MM.1S (cell line): ENCODE measurements at regions not wholly inside any gene's neighbourhood (a gene's known extent, or its start where the extent isn't known, plus 50 kb on each side); places are given as distances from the start of the nearest gene placed in this dataset.

Experiments used
- EZH2phosphoT487 ChIP-seq: fragments of 300-600 bp; sonication (generic); IDR thresholded peaks from 2 replicates; pipeline ENCODE4 v1.6.1; 2018; ENCODE audit warnings: antibody characterized with exemption, low read length
- TF ChIP-seq, protein P1 (sequence below): fragments of 300-600 bp; sonication (generic); IDR thresholded peaks from 2 replicates; pipeline ENCODE4 v1.5.1; 2016; ENCODE audit warnings: antibody characterized with exemption, low read length, mixed read lengths

DNA sequence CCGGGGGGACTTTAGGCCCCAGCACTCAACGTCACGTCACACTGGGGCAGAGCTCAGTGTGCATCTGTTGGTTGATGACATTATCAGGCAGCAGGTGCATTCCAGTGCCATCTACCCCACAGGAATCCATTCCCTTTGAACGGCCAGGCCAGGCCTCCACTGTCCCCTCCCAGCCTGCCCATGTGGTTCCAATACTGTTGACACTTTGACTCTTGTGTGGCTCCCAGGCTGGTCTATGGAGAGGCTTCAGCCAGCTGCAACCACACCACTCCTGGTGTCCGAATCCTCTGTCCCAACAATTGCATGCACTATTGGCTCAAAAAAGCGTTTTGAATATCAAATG, 92.0 kb upstream of the SIM2 start:
- TF ChIP-seq, protein P1, sequence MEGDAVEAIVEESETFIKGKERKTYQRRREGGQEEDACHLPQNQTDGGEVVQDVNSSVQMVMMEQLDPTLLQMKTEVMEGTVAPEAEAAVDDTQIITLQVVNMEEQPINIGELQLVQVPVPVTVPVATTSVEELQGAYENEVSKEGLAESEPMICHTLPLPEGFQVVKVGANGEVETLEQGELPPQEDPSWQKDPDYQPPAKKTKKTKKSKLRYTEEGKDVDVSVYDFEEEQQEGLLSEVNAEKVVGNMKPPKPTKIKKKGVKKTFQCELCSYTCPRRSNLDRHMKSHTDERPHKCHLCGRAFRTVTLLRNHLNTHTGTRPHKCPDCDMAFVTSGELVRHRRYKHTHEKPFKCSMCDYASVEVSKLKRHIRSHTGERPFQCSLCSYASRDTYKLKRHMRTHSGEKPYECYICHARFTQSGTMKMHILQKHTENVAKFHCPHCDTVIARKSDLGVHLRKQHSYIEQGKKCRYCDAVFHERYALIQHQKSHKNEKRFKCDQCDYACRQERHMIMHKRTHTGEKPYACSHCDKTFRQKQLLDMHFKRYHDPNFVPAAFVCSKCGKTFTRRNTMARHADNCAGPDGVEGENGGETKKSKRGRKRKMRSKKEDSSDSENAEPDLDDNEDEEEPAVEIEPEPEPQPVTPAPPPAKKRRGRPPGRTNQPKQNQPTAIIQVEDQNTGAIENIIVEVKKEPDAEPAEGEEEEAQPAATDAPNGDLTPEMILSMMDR, result no peak
- no peak for TF ChIP-seq EZH2phosphoT487
